Mucosa of stomach (tissue), 1 donor: ENCODE measurements at regions not wholly inside any gene's neighbourhood (a gene's known extent, or its start where the extent isn't known, plus 50 kb on each side); places are given as distances from the start of the nearest gene placed in this dataset.

Source experiments
- H3K27me3 ChIP-seq: one replicate; pipeline ENCODE4 v1.7.0; 2013; ENCODE audit warnings: mild to moderate bottlenecking, low read length; ENCODE audit not compliant: control insufficient read depth, insufficient read depth
- H3K36me3 ChIP-seq: one replicate; pipeline ENCODE4 v1.7.0; 2013; ENCODE audit warnings: low read length; ENCODE audit not compliant: control insufficient read depth, insufficient read depth
- H3K4me1 ChIP-seq: one replicate; pipeline ENCODE4 v1.7.0; 2013; ENCODE audit warnings: mild to moderate bottlenecking, low read length; ENCODE audit not compliant: control insufficient read depth, insufficient read depth
- H3K4me3 ChIP-seq: one replicate; pipeline ENCODE4 v1.7.0; 2013; ENCODE audit warnings: low read length
- H3K9ac ChIP-seq: one replicate; pipeline ENCODE4 v1.7.0; 2013; ENCODE audit warnings: mild to moderate bottlenecking, low read length, moderate library complexity
- H3K9me3 ChIP-seq: one replicate; pipeline ENCODE4 v1.7.0; 2013; ENCODE audit warnings: mild to moderate bottlenecking, low read length, moderate library complexity; ENCODE audit not compliant: control insufficient read depth
- donor health status: Pancreatic carcinoma.

DNA sequence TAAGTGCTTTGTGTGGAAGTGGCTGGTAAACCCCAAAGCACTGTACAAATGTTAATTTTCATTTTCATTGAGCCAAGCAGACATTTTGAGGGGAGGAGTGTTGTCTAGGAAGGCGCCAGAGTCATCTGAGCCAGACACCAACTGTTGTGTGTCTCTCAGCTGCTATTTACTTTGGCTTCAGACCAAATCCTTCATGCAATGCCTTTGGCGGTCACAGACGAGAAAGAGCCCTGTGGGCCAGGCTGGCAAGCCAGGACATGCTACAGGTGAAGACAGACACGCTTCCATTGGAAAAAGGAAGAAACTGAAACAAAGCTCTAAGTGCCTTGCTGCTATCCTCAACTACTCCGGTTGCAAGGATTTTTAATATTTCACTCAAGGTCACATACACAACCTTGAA is 115.4 kb upstream of the CDC42EP3 start:
- H3K27me3 ChIP-seq, result no peaks in the 10 kb centered on the region
- no peaks in the 10 kb centered on the region for H3K36me3 ChIP-seq
- no peaks in the 10 kb centered on the region for H3K4me1 ChIP-seq
- H3K9me3 ChIP-seq, result no peaks in the 10 kb centered on the region
- H3K4me3 ChIP-seq, result no peak overlapping the region
- no peak overlapping the region for H3K9ac ChIP-seq

DNA sequence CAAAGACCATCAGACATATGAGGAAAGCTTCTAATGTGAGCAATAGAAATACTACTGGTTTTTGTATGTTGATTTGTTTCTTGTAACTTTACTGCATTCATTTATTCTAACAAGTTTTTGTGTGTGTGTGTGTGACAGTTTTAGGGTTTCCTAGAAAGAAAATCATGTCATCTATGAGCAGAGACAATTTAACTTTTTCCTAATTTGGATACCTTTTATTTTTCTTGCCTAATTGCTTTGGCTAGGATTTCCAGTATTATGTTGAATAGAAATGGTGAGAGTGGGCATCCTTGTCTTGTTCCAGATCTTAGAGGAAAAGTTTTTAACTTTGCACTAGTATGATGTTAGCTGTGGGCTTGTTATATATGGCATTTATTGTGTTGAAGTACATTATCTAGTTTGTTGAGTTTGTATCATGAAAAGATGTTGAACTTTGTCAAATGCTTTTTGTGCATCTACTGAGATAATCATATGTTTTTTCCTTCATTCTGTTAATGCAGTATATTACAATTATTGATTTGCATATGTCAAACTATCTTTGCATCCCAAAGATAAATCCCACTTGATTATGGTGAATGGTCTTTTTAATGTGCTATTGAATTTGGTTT is 117.3 kb upstream of the CDC42EP3 start:
- H3K9me3 ChIP-seq, result no peaks in the 10 kb centered on the region

DNA sequence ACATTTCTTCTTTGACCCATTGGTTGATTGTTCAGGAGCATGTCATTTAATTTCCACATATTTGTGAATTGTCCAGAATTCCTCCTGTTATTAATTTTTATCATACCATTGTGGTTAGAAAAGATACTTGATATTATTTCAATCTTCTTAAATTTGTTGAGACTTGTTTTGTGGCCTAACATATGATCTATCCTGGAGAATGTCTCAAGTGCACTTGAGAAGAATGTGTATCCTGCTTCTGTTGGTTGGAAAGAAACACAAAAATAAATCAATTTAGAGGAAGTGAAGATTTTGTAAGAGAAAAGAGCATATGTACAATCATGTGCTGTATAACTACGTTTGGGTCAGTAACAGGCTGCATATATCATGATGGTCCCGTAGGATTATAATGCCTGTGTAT is 118.6 kb upstream of the CDC42EP3 start:
- H3K9ac ChIP-seq, result no peak overlapping the region
- H3K27me3 ChIP-seq, result no peaks in the 10 kb centered on the region
- no peaks in the 10 kb centered on the region for H3K36me3 ChIP-seq
- no peaks in the 10 kb centered on the region for H3K9me3 ChIP-seq
- H3K4me3 ChIP-seq, result no peak overlapping the region
- no peaks in the 10 kb centered on the region for H3K4me1 ChIP-seq

More for the DNA sequence above, 117.3 kb upstream of the CDC42EP3 start:
- Histone ChIP-seq H3K4me3 (no peak overlapping the region), H3K9ac (no peak overlapping the region), H3K4me1 (no peaks in the 10 kb centered on the region), H3K27me3 (no peaks in the 10 kb centered on the region), H3K36me3 (no peaks in the 10 kb centered on the region)

DNA sequence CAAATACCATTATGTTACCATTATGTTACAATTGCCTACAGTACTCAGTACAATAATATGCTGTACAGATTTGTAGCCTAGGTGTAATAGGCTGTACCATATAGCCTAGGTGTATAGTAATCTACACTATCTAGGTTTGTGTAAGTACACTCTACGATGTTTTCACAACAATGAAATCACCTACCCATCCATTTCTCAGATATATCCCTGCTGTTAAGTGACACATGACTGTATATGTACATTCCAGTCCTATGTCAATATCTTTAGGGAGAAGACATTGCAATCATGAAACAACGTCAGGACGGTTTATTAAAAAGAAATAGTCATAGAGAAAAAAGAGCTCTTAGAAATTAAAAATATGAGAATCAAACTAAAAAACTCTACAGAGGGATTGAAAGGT is 119.0 kb upstream of the CDC42EP3 start:
- Histone ChIP-seq H3K27me3 (no peaks in the 10 kb centered on the region), H3K4me1 (no peaks in the 10 kb centered on the region)

DNA sequence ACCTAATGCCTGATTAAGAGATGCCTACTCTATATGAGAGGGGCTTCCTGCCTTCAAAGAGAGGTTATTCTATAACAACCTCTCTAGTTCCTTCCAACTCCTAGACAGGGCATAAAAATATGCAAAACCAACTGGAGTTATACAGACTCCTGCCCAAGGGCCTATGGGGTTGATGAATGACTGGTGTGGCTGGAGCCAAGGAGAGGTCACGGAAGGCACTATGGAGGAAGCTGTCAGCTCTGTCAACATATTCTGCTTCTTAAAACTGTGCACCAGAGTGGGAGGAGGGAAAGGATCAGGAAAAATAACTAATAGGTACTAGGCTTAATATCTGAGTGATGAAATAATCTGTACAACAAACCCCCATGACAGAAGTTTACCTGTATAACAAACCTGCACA is 120.9 kb upstream of the CDC42EP3 start:
- H3K9me3 ChIP-seq, result no peaks in the 10 kb centered on the region
- H3K27me3 ChIP-seq, result no peaks in the 10 kb centered on the region
- H3K9ac ChIP-seq, result no peak overlapping the region
- peaks cover 6% of the 10 kb centered on the region for H3K4me1 ChIP-seq
- H3K36me3 ChIP-seq, result no peaks in the 10 kb centered on the region
- H3K4me3 ChIP-seq, result no peak overlapping the region

More for the DNA sequence above, 119.0 kb upstream of the CDC42EP3 start:
- H3K9ac ChIP-seq, result no peak overlapping the region
- H3K9me3 ChIP-seq, result no peaks in the 10 kb centered on the region
- H3K36me3 ChIP-seq, result no peaks in the 10 kb centered on the region
- no peak overlapping the region for H3K4me3 ChIP-seq

DNA sequence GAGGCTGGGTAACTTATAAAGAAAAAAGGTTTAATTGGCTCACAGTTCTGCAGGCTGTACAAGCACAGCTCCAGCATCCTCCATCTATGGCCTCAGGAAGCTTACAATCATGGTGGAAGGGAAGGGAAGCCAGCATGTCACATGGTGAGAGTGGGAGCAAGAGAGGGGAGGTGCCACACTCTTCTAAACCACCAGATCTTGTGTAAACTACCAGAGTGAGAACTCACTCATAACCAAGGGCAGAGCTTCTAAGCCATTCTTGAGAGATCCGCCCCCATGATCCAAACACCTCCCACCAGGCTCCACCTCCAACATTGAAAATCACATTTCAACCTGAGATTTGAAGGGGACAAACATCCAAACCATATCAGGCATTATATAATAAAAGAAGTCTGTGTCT is 121.6 kb upstream of the CDC42EP3 start:
- H3K9ac ChIP-seq, result no peak overlapping the region
- H3K36me3 ChIP-seq, result no peaks in the 10 kb centered on the region
- no peaks in the 10 kb centered on the region for H3K9me3 ChIP-seq
- H3K4me1 ChIP-seq, result peaks cover 6% of the 10 kb centered on the region
- H3K27me3 ChIP-seq, result no peaks in the 10 kb centered on the region
- H3K4me3 ChIP-seq, result no peak overlapping the region

DNA sequence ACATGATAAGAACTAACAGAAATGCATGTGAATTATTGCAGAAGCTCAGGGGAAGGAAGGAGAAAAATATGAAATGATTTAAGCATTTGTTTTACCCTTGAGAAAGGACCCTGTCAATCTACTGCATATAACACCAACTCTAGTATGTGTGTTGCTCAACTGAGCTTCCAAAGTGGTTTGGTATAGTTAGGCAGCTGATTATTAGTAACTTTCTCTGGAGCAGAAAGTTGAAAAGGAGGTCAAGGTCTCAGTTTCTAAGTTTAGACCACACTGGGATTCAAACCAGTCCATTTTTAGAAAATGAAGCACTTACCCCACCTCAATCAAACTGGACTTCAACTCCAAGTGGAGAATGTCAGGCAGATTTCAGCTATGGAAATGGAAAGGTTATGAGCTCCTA is 123.3 kb upstream of the CDC42EP3 start:
- Histone ChIP-seq H3K27me3 (no peaks in the 10 kb centered on the region), H3K4me1 (peaks cover 6% of the 10 kb centered on the region), H3K4me3 (no peak overlapping the region), H3K9ac (no peak overlapping the region), H3K9me3 (no peaks in the 10 kb centered on the region), H3K36me3 (no peaks in the 10 kb centered on the region)

DNA sequence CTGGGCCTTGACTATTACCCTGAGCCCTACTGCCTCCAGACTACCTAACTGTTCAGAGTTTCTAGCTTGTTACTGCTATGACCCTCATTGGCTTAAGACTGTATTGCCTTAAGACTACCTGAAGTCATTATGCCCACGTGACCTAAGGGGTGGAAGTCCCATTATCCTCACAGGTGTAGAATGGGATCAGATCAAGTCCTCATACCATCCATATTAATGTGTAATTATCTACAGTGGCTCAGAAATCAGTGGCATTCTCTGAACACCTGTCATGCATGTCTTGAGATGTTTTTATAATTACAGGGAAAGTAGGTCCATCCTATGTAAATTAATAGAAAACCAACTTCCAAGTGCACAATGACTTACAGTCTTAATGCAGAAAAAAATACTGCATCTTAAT is 124.0 kb upstream of the CDC42EP3 start:
- Histone ChIP-seq H3K4me1 (peaks cover 6% of the 10 kb centered on the region), H3K27me3 (no peaks in the 10 kb centered on the region), H3K9me3 (no peaks in the 10 kb centered on the region), H3K36me3 (no peaks in the 10 kb centered on the region), H3K9ac (no peak overlapping the region), H3K4me3 (no peak overlapping the region)

DNA sequence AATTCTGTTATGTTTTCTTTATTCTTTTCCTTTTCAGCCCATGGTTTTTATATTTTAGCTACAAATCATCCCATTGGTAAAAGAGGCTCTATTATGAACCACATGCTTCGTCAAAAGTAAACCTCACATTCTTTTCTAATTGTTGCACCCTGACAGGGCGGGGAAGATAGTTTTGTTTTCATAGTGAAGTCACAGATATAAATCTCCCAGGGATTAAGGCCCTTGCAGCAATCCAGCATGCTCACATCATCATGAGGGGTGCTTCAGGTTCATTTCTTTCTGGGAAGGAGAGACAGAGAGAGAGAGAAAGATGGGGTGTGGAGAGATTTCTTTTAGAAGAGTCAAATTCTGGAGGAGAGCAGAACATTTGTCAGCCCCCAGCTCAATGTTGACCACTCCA is 124.5 kb upstream of the CDC42EP3 start:
- H3K4me3 ChIP-seq, result no peak overlapping the region
- H3K4me1 ChIP-seq, result peaks cover 6% of the 10 kb centered on the region
- H3K27me3 ChIP-seq, result no peaks in the 10 kb centered on the region
- peak overlapping the region; percentile 15 for H3K9ac ChIP-seq
- no peaks in the 10 kb centered on the region for H3K36me3 ChIP-seq
- H3K9me3 ChIP-seq, result no peaks in the 10 kb centered on the region

DNA sequence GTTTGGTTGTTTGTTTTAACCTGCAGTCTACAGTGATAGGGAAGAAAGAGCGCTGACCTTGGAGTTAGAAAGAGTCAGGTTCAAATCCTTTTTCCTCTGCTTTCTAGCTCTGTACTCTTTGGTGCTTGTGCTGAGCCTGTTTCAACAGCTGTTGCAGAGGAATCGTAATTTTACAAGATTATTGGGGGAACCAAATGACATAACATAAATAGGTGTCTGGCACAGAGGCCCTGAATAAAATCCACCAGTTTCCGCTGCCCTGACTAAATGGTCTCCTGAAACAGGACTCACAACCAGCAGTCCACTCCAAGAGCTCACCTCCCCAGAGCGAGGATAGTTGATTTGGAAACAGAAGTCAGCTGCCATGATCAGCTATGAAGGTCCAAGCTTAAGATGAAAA is 125.0 kb upstream of the CDC42EP3 start:
- Histone ChIP-seq H3K4me1 (peaks cover 6% of the 10 kb centered on the region), H3K9me3 (no peaks in the 10 kb centered on the region), H3K36me3 (no peaks in the 10 kb centered on the region), H3K9ac (peak overlapping the region; percentile 15), H3K27me3 (no peaks in the 10 kb centered on the region), H3K4me3 (no peak overlapping the region)

DNA sequence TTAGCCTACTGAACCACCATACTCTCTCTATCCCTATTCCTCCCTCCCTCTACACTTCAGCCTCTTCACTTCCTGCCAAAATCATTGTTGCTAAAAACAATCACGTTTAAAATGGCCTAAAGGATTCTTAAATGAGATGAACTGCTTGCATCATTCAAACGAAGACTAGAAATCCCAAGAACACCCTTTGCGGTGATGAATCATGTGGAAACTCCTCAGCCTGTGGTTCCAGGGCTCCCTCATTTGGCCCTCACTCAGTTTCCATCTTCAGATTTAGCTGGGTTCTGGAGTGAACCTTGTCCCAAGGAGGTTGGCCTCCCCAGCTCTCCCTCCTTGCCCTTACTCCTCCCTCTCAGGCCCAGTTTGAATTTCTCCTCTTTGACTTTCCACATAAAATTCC is 125.6 kb upstream of the CDC42EP3 start:
- no peak overlapping the region for H3K4me3 ChIP-seq
- peaks cover 6% of the 10 kb centered on the region for H3K4me1 ChIP-seq
- H3K36me3 ChIP-seq, result no peaks in the 10 kb centered on the region
- H3K9ac ChIP-seq, result no peak overlapping the region
- no peaks in the 10 kb centered on the region for H3K27me3 ChIP-seq
- H3K9me3 ChIP-seq, result no peaks in the 10 kb centered on the region

DNA sequence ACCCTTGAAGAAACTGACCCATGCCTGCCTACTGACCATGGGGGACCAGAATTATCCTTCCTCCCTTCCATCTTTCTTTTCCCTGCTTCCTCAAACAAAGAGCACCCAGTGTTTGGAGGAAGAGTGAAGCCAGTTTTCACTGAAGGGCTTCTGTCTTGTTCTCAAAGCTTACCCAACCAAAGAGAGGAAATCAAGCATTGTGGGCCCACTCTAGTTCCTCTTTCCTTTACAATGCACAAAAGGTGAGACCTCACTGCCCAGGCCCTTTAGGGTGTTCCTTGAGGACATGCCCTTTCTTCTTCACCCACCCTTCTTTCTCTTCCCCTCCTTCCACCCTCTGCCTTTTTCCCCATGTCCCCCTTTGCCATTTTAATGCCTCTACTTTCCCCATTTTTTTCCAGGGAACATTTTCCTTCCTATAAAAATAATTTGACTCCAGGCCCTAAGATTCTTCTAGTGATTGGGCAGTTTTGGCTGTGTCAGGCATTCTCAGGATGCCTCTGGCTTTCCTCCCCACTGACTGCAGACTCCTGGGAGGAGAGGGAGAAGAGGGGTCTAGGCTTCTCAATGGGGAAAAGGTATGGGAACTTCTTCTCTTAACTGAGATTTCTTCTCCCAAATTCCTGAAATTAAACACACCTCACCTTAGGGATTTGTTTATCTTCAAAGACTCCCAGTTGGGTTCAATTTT is 126.6 kb upstream of the RMDN2 start:
- Histone ChIP-seq H3K27me3 (no peaks in the 10 kb centered on the region), H3K36me3 (no peaks in the 10 kb centered on the region), H3K4me3 (no peak overlapping the region), H3K9ac (no peak overlapping the region), H3K4me1 (peaks cover 6% of the 10 kb centered on the region), H3K9me3 (no peaks in the 10 kb centered on the region)
